Keratinocyte (primary cell): ENCODE measurements at regions not wholly inside any gene's neighbourhood (a gene's known extent, or its start where the extent isn't known, plus 50 kb on each side); places are given as distances from the start of the nearest gene placed in this dataset.

Source experiments
- EZH2 ChIP-seq: IDR thresholded peaks from one replicate; pipeline ENCODE4 v1.6.1; 2012; ENCODE audit warnings: inconsistent platforms, mild to moderate bottlenecking, low read length, moderate library complexity
- TF ChIP-seq, protein P1 (sequence below), 3 experiments: IDR thresholded peaks in 1 of 3; conservative IDR thresholded peaks in 1 of 3; optimal IDR thresholded peaks in 1 of 3; 2 replicates in 2 of 3; 3 replicates in 1 of 3; pipeline versions ENCODE3 to v1.5.1; 2011; ENCODE audit warnings: low read length in 3 of 3, mild to moderate bottlenecking in 3 of 3, moderate library complexity in 2 of 3, control low read depth in 1 of 3, inconsistent platforms in 1 of 3; ENCODE audit not compliant: insufficient read depth in 2 of 3; ENCODE audit errors: extremely low read depth in 1 of 3

- TF ChIP-seq, protein P1, sequence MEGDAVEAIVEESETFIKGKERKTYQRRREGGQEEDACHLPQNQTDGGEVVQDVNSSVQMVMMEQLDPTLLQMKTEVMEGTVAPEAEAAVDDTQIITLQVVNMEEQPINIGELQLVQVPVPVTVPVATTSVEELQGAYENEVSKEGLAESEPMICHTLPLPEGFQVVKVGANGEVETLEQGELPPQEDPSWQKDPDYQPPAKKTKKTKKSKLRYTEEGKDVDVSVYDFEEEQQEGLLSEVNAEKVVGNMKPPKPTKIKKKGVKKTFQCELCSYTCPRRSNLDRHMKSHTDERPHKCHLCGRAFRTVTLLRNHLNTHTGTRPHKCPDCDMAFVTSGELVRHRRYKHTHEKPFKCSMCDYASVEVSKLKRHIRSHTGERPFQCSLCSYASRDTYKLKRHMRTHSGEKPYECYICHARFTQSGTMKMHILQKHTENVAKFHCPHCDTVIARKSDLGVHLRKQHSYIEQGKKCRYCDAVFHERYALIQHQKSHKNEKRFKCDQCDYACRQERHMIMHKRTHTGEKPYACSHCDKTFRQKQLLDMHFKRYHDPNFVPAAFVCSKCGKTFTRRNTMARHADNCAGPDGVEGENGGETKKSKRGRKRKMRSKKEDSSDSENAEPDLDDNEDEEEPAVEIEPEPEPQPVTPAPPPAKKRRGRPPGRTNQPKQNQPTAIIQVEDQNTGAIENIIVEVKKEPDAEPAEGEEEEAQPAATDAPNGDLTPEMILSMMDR (optimal IDR thresholded peaks at IDR 0.05 in 1 of 3, IDR thresholded peaks at IDR 0.05 in 1 of 3, conservative IDR thresholded peaks at IDR 0.05 in 1 of 3; ENCODE audit: extremely low read depth in 1 of 3, insufficient read depth in 2 of 3, low read length in 3 of 3) = no peak
- no peak for TF ChIP-seq EZH2
These were observed 205.0 kb downstream of the PABPC4L start for GRCh38 chr4:133996431-133997121.
